Activated gamma-delta T cell treated with Interleukin-2 at 50 U/mL for 16 hours (primary cell): ENCODE measurements at regions not wholly inside any gene's neighbourhood (a gene's known extent, or its start where the extent isn't known, plus 50 kb on each side); places are given as distances from the start of the nearest gene placed in this dataset.

Experiments used
- DNase-seq: peaks from one replicate; pipeline ENCODE4 v3.0.0-alpha.2; 2020

- DNase-seq: no peak
These were observed 223.1 kb upstream of the PPP2R2D start for GRCh38 chr10:131677671-131678070.

- no peak for DNase-seq
These were observed 222.6 kb upstream of the PPP2R2D start for GRCh38 chr10:131678171-131678570.

GRCh38 chr10:131678613-131679012 lies 222.2 kb upstream of the PPP2R2D start:
- no peak for DNase-seq

- DNase-seq: no peak
These were observed 220.9 kb upstream of the PPP2R2D start for GRCh38 chr10:131679926-131680325.

- no peak for DNase-seq
These were observed 219.7 kb upstream of the PPP2R2D start for GRCh38 chr10:131681122-131681521.

GRCh38 chr10:131681656-131682055 lies 219.2 kb upstream of the PPP2R2D start:
- DNase-seq: no peak

GRCh38 chr10:131682271-131682962 lies 218.4 kb upstream of the PPP2R2D start:
- no peak for DNase-seq

GRCh38 chr10:131683281-131683861 lies 217.4 kb upstream of the PPP2R2D start:
- DNase-seq: no peak

- DNase-seq: no peak
These were observed 216.9 kb upstream of the PPP2R2D start for GRCh38 chr10:131683941-131684340.

- DNase-seq: no peak
These were observed 215.8 kb upstream of the PPP2R2D start for GRCh38 chr10:131685007-131685406.

GRCh38 chr10:131685576-131685975 lies 215.2 kb upstream of the PPP2R2D start:
- DNase-seq: no peak

GRCh38 chr10:131686781-131687420 lies 213.9 kb upstream of the PPP2R2D start:
- DNase-seq: no peak

GRCh38 chr10:131688304-131688703 lies 212.5 kb upstream of the PPP2R2D start:
- no peak for DNase-seq

GRCh38 chr10:131689016-131689415 lies 211.8 kb upstream of the PPP2R2D start:
- DNase-seq: no peak

- no peak for DNase-seq
These were observed 211.3 kb upstream of the PPP2R2D start for GRCh38 chr10:131689486-131689885.

GRCh38 chr10:131689954-131690757 lies 210.7 kb upstream of the PPP2R2D start:
- DNase-seq: no peak

- DNase-seq: no peak
These were observed 210.0 kb upstream of the PPP2R2D start for GRCh38 chr10:131690805-131691239.

- DNase-seq: no peak
These were observed 209.2 kb upstream of the PPP2R2D start for GRCh38 chr10:131691481-131692090.

GRCh38 chr10:131692176-131692575 lies 208.6 kb upstream of the PPP2R2D start:
- no peak for DNase-seq

- no peak for DNase-seq
These were observed 208.0 kb upstream of the PPP2R2D start for GRCh38 chr10:131692686-131693334.

- no peak for DNase-seq
These were observed 207.0 kb upstream of the PPP2R2D start for GRCh38 chr10:131693766-131694165.

GRCh38 chr10:131694168-131694780 lies 206.5 kb upstream of the PPP2R2D start:
- no peak for DNase-seq
